CD14-positive monocyte (primary cell): ENCODE measurements at regions not wholly inside any gene's neighbourhood (a gene's known extent, or its start where the extent isn't known, plus 50 kb on each side); places are given as distances from the start of the nearest gene placed in this dataset.

Source experiments
- DNase-seq, 3 donors: peaks; one replicate each; pipeline ENCODE4 v3.0.0-alpha.2; 2011 to 2022
- H2AFZ ChIP-seq: 2 replicates; pipeline ENCODE4 v1.6.0; 2012; ENCODE audit warnings: mild to moderate bottlenecking, low read depth, low read length, inconsistent platforms; ENCODE audit not compliant: insufficient read depth, poor library complexity, severe bottlenecking
- H3K27ac ChIP-seq, 2 donors: 1 replicate in 1 of 2; 2 replicates in 1 of 2; pipeline ENCODE4 v1.5.1; 2012 to 2013; ENCODE audit warnings: low read length in 2 of 2, control low read depth in 1 of 2, inconsistent platforms in 1 of 2, low read depth in 1 of 2, mild to moderate bottlenecking in 1 of 2
- H3K27me3 ChIP-seq, 2 donors: one replicate each; pipeline versions ENCODE4 v1.6.0 to v1.6.1; 2011 to 2013; ENCODE audit warnings: low read length in 2 of 2; ENCODE audit not compliant: control insufficient read depth in 2 of 2, insufficient read depth in 2 of 2
- H3K36me3 ChIP-seq, 2 donors: replicated peaks in 1 of 2; 1 replicate in 1 of 2; 2 replicates in 1 of 2; pipeline versions ENCODE4 v1.5.1 to v1.6.1; 2012 to 2013; ENCODE audit warnings: low read length in 2 of 2, control low read depth in 1 of 2, inconsistent platforms in 1 of 2, mild to moderate bottlenecking in 1 of 2; ENCODE audit not compliant: insufficient read depth in 2 of 2, control insufficient read depth in 1 of 2
- H3K4me1 ChIP-seq, 2 donors: 1 replicate in 1 of 2; 2 replicates in 1 of 2; pipeline versions ENCODE4 v1.5.1 to v1.6.1; 2012 to 2013; ENCODE audit warnings: low read length in 2 of 2, control low read depth in 1 of 2, inconsistent platforms in 1 of 2, mild to moderate bottlenecking in 1 of 2, moderate library complexity in 1 of 2; ENCODE audit not compliant: insufficient read depth in 2 of 2, control insufficient read depth in 1 of 2
- H3K4me2 ChIP-seq: replicated peaks from 2 replicates; pipeline ENCODE3; 2012; ENCODE audit warnings: low read length, moderate library complexity, mild to moderate bottlenecking; ENCODE audit not compliant: poor library complexity, severe bottlenecking; ENCODE audit errors: extremely low read depth
- H3K4me3 ChIP-seq, 3 experiments: fragments of 200-600 bp in 1 of 3; sonication (generic) in 1 of 3; replicated peaks in 1 of 3; 1 replicate in 2 of 3; 2 replicates in 1 of 3; pipeline ENCODE4 v1.5.1; 2011 to 2013; ENCODE audit warnings: low read length in 3 of 3, mild to moderate bottlenecking in 3 of 3, control low read depth in 2 of 3, low read depth in 2 of 3, inconsistent platforms in 1 of 3, moderate library complexity in 1 of 3
- H3K79me2 ChIP-seq: 2 replicates; pipeline ENCODE4 v1.6.0; 2012; ENCODE audit warnings: mild to moderate bottlenecking, control low read depth, inconsistent platforms, low read length, moderate library complexity; ENCODE audit not compliant: insufficient read depth
- H3K9ac ChIP-seq: 2 replicates; pipeline ENCODE4 v1.6.0; 2017; ENCODE audit warnings: low read length, mild to moderate bottlenecking; ENCODE audit not compliant: insufficient read depth, poor library complexity, severe bottlenecking
- H3K9me3 ChIP-seq, 2 donors: replicated peaks in 1 of 2; 1 replicate in 1 of 2; 2 replicates in 1 of 2; pipeline versions ENCODE4 v1.5.1 to v1.6.1; 2012 to 2013; ENCODE audit warnings: low read length in 2 of 2, control low read depth in 1 of 2; ENCODE audit not compliant: control insufficient read depth in 1 of 2, insufficient read depth in 1 of 2
- H4K20me1 ChIP-seq: 2 replicates; pipeline ENCODE4 v1.6.0; 2012; ENCODE audit warnings: mild to moderate bottlenecking, low read length, control low read depth, moderate library complexity; ENCODE audit not compliant: insufficient read depth
- H3K27ac Mint-ChIP-seq, 7 donors: one replicate each; pipeline ENCODE4 v1.8.0; 2020; ENCODE audit warnings: mild to moderate bottlenecking in 7 of 7, mixed read lengths in 7 of 7, moderate library complexity in 6 of 7, inconsistent platforms in 2 of 7
- H3K27me3 Mint-ChIP-seq, 3 donors: one replicate each; pipeline ENCODE4 v1.8.0; 2021 to 2022; ENCODE audit warnings: low read depth in 3 of 3, mild to moderate bottlenecking in 3 of 3, mixed read lengths in 3 of 3, moderate library complexity in 3 of 3, inconsistent platforms in 1 of 3
- H3K36me3 Mint-ChIP-seq, 2 donors: one replicate each; pipeline ENCODE4 v1.8.0; 2020; ENCODE audit warnings: mixed read lengths in 2 of 2, inconsistent platforms in 1 of 2, mild to moderate bottlenecking in 1 of 2
- H3K4me1 Mint-ChIP-seq: one replicate; pipeline ENCODE4 v1.8.0; 2020; ENCODE audit warnings: mild to moderate bottlenecking, mixed read lengths
- H3K4me3 Mint-ChIP-seq, 2 donors: one replicate each; pipeline ENCODE4 v1.8.0; 2020; ENCODE audit warnings: mild to moderate bottlenecking in 2 of 2, mixed read lengths in 2 of 2, moderate library complexity in 1 of 2
- H3K9me3 Mint-ChIP-seq, 7 donors: one replicate each; pipeline ENCODE4 v1.8.0; 2020 to 2022; ENCODE audit warnings: mixed read lengths in 7 of 7, mild to moderate bottlenecking in 6 of 7, moderate library complexity in 6 of 7, inconsistent platforms in 2 of 7
- whole genome bisulfite sequencing: methylation state at CpG from one replicate; pipeline ENCODE4 v1.1.5; 2013; ENCODE audit warnings: missing lambda C conversion rate; ENCODE audit not compliant: insufficient coverage; 5-methylcytosine and 5-hydroxymethylcytosine counted together
- intact Hi-C, 2 donors: fragments of 100-400 bp; cut with micrococcal nuclease; formaldehyde crosslinking; loops; one replicate each; pipeline versions ENCODE4 v1.15.0 to v1.15.1; 2023
- TF ChIP-seq, protein P1 (sequence below): fragments of 200-600 bp; IDR thresholded peaks from one replicate; pipeline ENCODE4 v1.8.0; 2022; ENCODE audit warnings: antibody characterized with exemption, mild to moderate bottlenecking

DNA sequence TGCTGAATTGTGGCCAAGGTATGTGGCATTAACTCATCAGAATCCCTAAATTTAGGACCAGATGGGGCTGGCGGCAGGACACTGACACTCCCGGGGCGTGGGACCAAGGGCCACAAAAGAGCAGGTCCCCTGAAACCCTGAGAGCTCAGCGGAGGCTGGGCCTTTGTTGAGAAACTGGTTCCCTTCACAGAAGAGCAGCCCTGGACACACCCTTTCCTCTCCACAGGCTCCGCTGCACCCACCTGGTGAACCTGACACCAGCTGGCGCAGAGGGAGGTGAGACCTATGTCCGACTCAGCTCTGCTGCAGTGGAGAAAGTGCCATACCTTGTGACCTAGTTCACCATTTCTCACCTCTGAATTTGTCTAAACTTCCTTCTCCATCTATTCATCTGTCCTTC lies 119.5 kb downstream of the RTP5 start:
- Histone ChIP-seq H3K9ac (no peak overlapping the region), H3K9me3 (peaks cover 17% of the 10 kb centered on the region in 2 donors), H3K36me3 (no peaks in the 10 kb centered on the region), H4K20me1 (no peaks in the 10 kb centered on the region), H2AFZ (no peak overlapping the region), H3K4me1 (peaks cover 12 to 17% of the 10 kb centered on the region in 2 donors), H3K27ac (no peak overlapping the region), H3K4me2 (no peak overlapping the region), H3K27me3 (no peaks in the 10 kb centered on the region), H3K79me2 (no peaks in the 10 kb centered on the region), H3K4me3 (no peak overlapping the region)
- Mint-ChIP-seq H3K27me3 (peaks cover 2 to 11% (median 10%) of the 10 kb centered on the region in 3 donors), H3K36me3 (no peaks in the 10 kb centered on the region), H3K9me3 (peaks cover 15 to 23% (median 21%) of the 10 kb centered on the region in 7 donors), H3K4me1 (peaks cover 18% of the 10 kb centered on the region), H3K4me3 (no peak overlapping the region), H3K27ac (no peak overlapping the region)
- 96% methylated on average over 6 of the region's 7 CpGs for whole genome bisulfite sequencing
- intact Hi-C loops = loop anchor here in 1 of 2 donors (5.0 kb wide), 1 partner anchor 37 kb away; no protein-coding TSS in a partner anchor
- TF ChIP-seq, protein P1, sequence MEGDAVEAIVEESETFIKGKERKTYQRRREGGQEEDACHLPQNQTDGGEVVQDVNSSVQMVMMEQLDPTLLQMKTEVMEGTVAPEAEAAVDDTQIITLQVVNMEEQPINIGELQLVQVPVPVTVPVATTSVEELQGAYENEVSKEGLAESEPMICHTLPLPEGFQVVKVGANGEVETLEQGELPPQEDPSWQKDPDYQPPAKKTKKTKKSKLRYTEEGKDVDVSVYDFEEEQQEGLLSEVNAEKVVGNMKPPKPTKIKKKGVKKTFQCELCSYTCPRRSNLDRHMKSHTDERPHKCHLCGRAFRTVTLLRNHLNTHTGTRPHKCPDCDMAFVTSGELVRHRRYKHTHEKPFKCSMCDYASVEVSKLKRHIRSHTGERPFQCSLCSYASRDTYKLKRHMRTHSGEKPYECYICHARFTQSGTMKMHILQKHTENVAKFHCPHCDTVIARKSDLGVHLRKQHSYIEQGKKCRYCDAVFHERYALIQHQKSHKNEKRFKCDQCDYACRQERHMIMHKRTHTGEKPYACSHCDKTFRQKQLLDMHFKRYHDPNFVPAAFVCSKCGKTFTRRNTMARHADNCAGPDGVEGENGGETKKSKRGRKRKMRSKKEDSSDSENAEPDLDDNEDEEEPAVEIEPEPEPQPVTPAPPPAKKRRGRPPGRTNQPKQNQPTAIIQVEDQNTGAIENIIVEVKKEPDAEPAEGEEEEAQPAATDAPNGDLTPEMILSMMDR = no peak
- DNase-seq = no peak

DNA sequence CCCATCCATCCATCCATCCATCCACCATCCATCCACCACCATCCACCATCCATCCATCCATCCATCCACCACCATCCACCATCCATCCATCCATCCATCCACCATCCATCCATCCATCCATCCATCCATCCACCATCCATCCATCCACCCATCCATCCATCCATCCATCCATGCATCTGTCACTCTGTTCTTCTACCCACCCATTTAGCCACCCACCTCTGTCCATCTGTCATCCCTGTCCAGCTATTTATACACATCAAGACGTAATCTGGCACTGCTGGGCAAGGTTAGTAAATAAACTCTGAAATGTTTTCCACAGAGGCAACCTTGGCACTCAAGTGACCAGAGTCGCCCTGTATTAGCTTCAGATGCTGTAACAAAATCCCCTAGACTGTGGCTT lies 120.9 kb downstream of the RTP5 start:
- Histone ChIP-seq H3K27ac (no peak overlapping the region), H3K9me3 (peaks cover 17% of the 10 kb centered on the region in 2 donors), H3K4me3 (no peak overlapping the region), H3K36me3 (no peaks in the 10 kb centered on the region), H3K9ac (no peak overlapping the region), H2AFZ (no peak overlapping the region), H3K79me2 (no peaks in the 10 kb centered on the region), H4K20me1 (no peaks in the 10 kb centered on the region), H3K27me3 (no peaks in the 10 kb centered on the region), H3K4me2 (no peak overlapping the region), H3K4me1 (peaks cover 3 to 5% of the 10 kb centered on the region in 2 donors)
- Mint-ChIP-seq H3K4me3 (no peak overlapping the region), H3K36me3 (no peaks in the 10 kb centered on the region), H3K9me3 (peaks cover 15 to 22% (median 20%) of the 10 kb centered on the region in 7 donors), H3K27ac (no peak overlapping the region), H3K27me3 (peaks cover 2 to 8% (median 7%) of the 10 kb centered on the region in 3 donors), H3K4me1 (peaks cover 5% of the 10 kb centered on the region)
- TF ChIP-seq, protein P1 = no peak
- intact Hi-C loops = no loop called here
- no peak for DNase-seq
- 100% methylated on average over 2 of the region's 2 CpGs for WGBS
